PC-3 (cell line): ENCODE measurements at regions not wholly inside any gene's neighbourhood (a gene's known extent, or its start where the extent isn't known, plus 50 kb on each side); places are given as distances from the start of the nearest gene placed in this dataset.

Source experiments
- EZH2 ChIP-seq: fragments of 300-600 bp; sonication (generic); IDR thresholded peaks from one replicate; pipeline ENCODE4 v1.6.1; 2017; ENCODE audit warnings: antibody characterized with exemption, mild to moderate bottlenecking, low read length; ENCODE audit not compliant: unreplicated experiment
- TF ChIP-seq, protein P1 (sequence below): fragments of 300-600 bp; sonication (generic); conservative IDR thresholded peaks from 2 replicates; pipeline ENCODE4 v1.5.1; 2017; ENCODE audit warnings: antibody characterized with exemption, low read depth, mild to moderate bottlenecking, low read length

DNA sequence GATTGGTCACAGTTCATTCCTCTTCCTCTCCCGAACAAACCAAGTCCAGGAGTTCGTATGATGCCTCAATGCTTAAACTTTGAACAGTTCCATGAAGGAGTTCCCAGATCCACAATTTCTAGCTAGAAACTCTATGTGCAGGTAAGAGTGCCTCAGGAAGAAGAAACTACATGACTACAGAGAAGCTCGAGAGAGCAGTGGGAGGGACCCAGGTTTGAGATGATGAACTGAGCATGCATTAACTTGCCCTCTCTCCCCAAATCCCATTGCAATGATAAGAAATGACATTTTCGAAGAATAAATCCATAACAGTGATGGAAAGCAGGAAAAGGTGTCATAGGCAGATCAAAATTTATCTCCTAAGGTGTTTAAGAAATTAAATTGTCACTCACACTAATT lies 140.6 kb upstream of the JCAD start:
- TF ChIP-seq, protein P1, sequence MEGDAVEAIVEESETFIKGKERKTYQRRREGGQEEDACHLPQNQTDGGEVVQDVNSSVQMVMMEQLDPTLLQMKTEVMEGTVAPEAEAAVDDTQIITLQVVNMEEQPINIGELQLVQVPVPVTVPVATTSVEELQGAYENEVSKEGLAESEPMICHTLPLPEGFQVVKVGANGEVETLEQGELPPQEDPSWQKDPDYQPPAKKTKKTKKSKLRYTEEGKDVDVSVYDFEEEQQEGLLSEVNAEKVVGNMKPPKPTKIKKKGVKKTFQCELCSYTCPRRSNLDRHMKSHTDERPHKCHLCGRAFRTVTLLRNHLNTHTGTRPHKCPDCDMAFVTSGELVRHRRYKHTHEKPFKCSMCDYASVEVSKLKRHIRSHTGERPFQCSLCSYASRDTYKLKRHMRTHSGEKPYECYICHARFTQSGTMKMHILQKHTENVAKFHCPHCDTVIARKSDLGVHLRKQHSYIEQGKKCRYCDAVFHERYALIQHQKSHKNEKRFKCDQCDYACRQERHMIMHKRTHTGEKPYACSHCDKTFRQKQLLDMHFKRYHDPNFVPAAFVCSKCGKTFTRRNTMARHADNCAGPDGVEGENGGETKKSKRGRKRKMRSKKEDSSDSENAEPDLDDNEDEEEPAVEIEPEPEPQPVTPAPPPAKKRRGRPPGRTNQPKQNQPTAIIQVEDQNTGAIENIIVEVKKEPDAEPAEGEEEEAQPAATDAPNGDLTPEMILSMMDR: no peak
- no peak for TF ChIP-seq EZH2
